Retinal pigment epithelial cell (primary cell): ENCODE measurements at regions not wholly inside any gene's neighbourhood (a gene's known extent, or its start where the extent isn't known, plus 50 kb on each side); places are given as distances from the start of the nearest gene placed in this dataset.

Source experiments
- DNase-seq: peaks from one replicate; pipeline ENCODE4 v3.0.0-alpha.2; 2010; ENCODE audit warnings: low read depth
- H3K4me3 ChIP-seq: 2 replicates; pipeline ENCODE4 v1.5.1; 2011; ENCODE audit warnings: mild to moderate bottlenecking, low read length, control low read depth, moderate library complexity
- TF ChIP-seq, protein P1 (sequence below): conservative IDR thresholded peaks from 2 replicates; pipeline ENCODE4 v1.5.1; 2011; ENCODE audit warnings: low read depth, low read length, control low read depth, inconsistent platforms

GRCh38 chr6:11397622-11398450 is 139.7 kb upstream of the TMEM170B start:
- H3K4me3 ChIP-seq = no peak overlapping the region
- TF ChIP-seq, protein P1, sequence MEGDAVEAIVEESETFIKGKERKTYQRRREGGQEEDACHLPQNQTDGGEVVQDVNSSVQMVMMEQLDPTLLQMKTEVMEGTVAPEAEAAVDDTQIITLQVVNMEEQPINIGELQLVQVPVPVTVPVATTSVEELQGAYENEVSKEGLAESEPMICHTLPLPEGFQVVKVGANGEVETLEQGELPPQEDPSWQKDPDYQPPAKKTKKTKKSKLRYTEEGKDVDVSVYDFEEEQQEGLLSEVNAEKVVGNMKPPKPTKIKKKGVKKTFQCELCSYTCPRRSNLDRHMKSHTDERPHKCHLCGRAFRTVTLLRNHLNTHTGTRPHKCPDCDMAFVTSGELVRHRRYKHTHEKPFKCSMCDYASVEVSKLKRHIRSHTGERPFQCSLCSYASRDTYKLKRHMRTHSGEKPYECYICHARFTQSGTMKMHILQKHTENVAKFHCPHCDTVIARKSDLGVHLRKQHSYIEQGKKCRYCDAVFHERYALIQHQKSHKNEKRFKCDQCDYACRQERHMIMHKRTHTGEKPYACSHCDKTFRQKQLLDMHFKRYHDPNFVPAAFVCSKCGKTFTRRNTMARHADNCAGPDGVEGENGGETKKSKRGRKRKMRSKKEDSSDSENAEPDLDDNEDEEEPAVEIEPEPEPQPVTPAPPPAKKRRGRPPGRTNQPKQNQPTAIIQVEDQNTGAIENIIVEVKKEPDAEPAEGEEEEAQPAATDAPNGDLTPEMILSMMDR = no peak
- no peak for DNase-seq

- H3K4me3 ChIP-seq = no peak overlapping the region
Observed at GRCh38 chr6:11396860-11397259, 140.7 kb upstream of the TMEM170B start.

DNA sequence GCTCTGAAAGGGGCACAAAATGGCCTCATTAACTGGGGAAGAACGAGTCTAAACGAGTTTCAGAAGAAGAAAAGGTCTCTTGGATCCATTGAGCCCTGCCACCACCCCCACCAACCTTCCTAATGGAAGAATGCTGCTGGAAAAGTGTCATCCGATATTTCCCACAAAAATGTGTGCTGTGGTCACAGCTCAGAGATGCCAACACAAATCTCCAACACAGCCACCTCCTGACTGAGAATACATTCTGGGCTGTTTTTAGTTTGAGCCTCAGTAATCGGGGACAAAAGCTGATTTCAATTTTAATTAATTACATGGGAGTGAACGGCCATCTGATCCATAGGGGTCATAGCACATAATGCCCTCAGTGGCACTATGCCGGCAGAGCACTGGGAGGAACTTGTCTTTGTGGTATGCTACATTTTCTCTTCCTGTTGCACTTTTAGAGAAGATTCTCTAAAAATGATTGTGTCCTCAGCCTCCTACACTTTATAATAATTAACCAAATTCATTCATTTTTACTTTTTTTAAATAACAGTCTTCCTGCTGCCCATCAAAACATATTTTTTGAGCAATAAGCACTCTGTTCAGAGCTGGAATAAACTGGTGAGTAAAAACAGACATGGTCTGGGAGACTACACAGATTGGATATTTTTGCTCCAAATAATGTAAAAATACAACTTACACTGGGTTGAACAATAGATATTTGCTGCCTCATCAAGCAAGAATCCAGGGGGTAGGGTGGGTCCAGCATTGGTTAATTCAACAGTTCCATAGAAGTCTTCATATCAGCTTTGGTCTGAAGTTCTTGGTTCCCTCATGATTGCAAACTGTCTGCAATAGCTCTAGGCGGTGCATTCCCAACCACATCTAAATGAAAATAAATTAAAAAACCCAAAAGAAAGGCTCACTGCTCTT is 143.6 kb upstream of the TMEM170B start:
- no peak for DNase-seq
- TF ChIP-seq, protein P1 = no peak

More at GRCh38 chr6:11396860-11397259, 140.7 kb upstream of the TMEM170B start:
- no peak for DNase-seq
- TF ChIP-seq, protein P1 = no peak

GRCh38 chr6:11392778-11393507 is 144.6 kb upstream of the TMEM170B start:
- no peak for DNase-seq
- TF ChIP-seq, protein P1 = no peak
- H3K4me3 ChIP-seq = no peak overlapping the region

More for the DNA sequence above, 143.6 kb upstream of the TMEM170B start:
- no peak overlapping the region for H3K4me3 ChIP-seq

- TF ChIP-seq, protein P1 = no peak
- no peak for DNase-seq
- no peak overlapping the region for H3K4me3 ChIP-seq
Observed at GRCh38 chr6:11391934-11392777, 145.4 kb upstream of the TMEM170B start.

DNA sequence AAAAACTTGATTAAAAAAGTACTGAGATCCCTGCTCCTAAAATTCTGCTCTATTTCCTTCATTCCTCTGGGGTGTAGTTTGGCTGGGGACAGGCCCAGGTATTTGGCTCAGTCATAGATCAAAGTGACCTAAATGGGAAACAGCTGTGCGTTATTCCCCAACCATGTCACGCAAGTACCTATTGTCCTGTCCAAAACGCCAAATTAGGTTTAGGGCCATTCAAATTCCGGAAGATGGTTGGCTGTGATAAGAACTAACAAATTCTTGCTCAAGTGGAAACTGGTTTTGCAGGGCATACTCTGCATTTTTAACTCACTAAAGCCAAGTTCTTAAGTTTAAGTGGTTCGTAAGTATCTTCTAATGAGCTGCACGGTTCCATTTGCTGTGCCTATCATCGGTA is 147.6 kb upstream of the TMEM170B start:
- no peak for DNase-seq
- no peak overlapping the region for H3K4me3 ChIP-seq
- TF ChIP-seq, protein P1 = no peak
